Endodermal cell (in vitro differentiated cells): ENCODE measurements at regions not wholly inside any gene's neighbourhood (a gene's known extent, or its start where the extent isn't known, plus 50 kb on each side); places are given as distances from the start of the nearest gene placed in this dataset.

ENCODE experiments used
- DNase-seq: peaks from one replicate; pipeline ENCODE4 v3.0.0-alpha.2; 2017
- H3K27ac ChIP-seq: 2 replicates; pipeline ENCODE4 v1.5.1; 2013; ENCODE audit warnings: mild to moderate bottlenecking, low read depth, low read length, moderate library complexity
- H3K27me3 ChIP-seq: 2 replicates; pipeline ENCODE4 v1.6.1; 2013; ENCODE audit warnings: mild to moderate bottlenecking, low read length, moderate library complexity; ENCODE audit not compliant: insufficient read depth, control insufficient read depth, poor library complexity, severe bottlenecking
- H3K36me3 ChIP-seq: 2 replicates; pipeline ENCODE4 v1.7.0; 2013; ENCODE audit warnings: mild to moderate bottlenecking, low read length, moderate library complexity; ENCODE audit not compliant: control insufficient read depth, insufficient read depth
- H3K4me1 ChIP-seq: one replicate; pipeline ENCODE4 v1.7.0; 2013; ENCODE audit warnings: low read length; ENCODE audit not compliant: control insufficient read depth, insufficient read depth
- H3K4me3 ChIP-seq: 2 replicates; pipeline ENCODE4 v1.5.1; 2013; ENCODE audit warnings: mild to moderate bottlenecking, low read length, moderate library complexity
- H3K9ac ChIP-seq: 2 replicates; pipeline ENCODE4 v1.6.1; 2013; ENCODE audit warnings: mild to moderate bottlenecking, low read length, moderate library complexity; ENCODE audit not compliant: poor library complexity, severe bottlenecking; ENCODE audit errors: extremely low read depth
- H3K9me3 ChIP-seq: 2 replicates; pipeline ENCODE4 v1.6.1; 2013; ENCODE audit warnings: mild to moderate bottlenecking, low read length, moderate library complexity; ENCODE audit not compliant: control insufficient read depth
- H3K27ac Mint-ChIP-seq: 2 replicates; pipeline ENCODE4 v1.8.0; 2020; ENCODE audit warnings: mixed read lengths
- H3K27me3 Mint-ChIP-seq: 2 replicates; pipeline ENCODE4 v1.8.0; 2021; ENCODE audit warnings: mild to moderate bottlenecking, mixed read lengths; ENCODE audit not compliant: insufficient read depth
- H3K36me3 Mint-ChIP-seq: 2 replicates; pipeline ENCODE4 v1.8.0; 2020; ENCODE audit warnings: low read depth, mixed read lengths
- H3K4me1 Mint-ChIP-seq: 2 replicates; pipeline ENCODE4 v1.8.0; 2020; ENCODE audit warnings: mixed read lengths
- H3K4me3 Mint-ChIP-seq: 2 replicates; pipeline ENCODE4 v1.8.0; 2020; ENCODE audit warnings: mild to moderate bottlenecking, moderate library complexity, mixed read lengths
- H3K9me3 Mint-ChIP-seq: 2 replicates; pipeline ENCODE4 v1.8.0; 2020; ENCODE audit warnings: mild to moderate bottlenecking, mixed read lengths
- CTCF ChIP-seq: fragments of 200-600 bp; sonication (generic); conservative IDR thresholded peaks from 2 replicates; pipeline ENCODE4 v1.5.0; 2021; ENCODE audit warnings: antibody characterized with exemption, mild to moderate bottlenecking
- WGBS, 2 experiments: methylation state at CpG; one replicate each; pipeline versions ENCODE4 v1.1.5 to v1.1.7; 2013; ENCODE audit warnings: missing lambda C conversion rate in 2 of 2, mixed read lengths in 1 of 2; ENCODE audit not compliant: insufficient coverage in 1 of 2, insufficient read length in 1 of 2; 5-methylcytosine and 5-hydroxymethylcytosine counted together

- no peak overlapping the region for H3K27ac ChIP-seq
- no peak for DNase-seq
- Mint-ChIP-seq H3K4me3 (no peak overlapping the region), H3K9me3 (peaks cover 14% of the 10 kb centered on the region), H3K4me1 (peaks cover 4% of the 10 kb centered on the region), H3K27me3 (no peaks in the 10 kb centered on the region), H3K27ac (no peak overlapping the region), H3K36me3 (no peaks in the 10 kb centered on the region)
- H3K27me3 ChIP-seq: no peaks in the 10 kb centered on the region
- no peak overlapping the region for H3K4me3 ChIP-seq
- WGBS, 2 experiments: 83% methylated on average over 1 of the region's 1 CpG; no CpG with 5 or more reads in 1 of the 2 experiments
- H3K36me3 ChIP-seq: no peaks in the 10 kb centered on the region
- H3K4me1 ChIP-seq: no peaks in the 10 kb centered on the region
- no peak overlapping the region for H3K9ac ChIP-seq
- no peak for TF ChIP-seq CTCF
- H3K9me3 ChIP-seq: no peaks in the 10 kb centered on the region
Measured at GRCh38 chrX:150014525-150014924, 76.2 kb upstream of the EOLA2 start.

- DNase-seq: no peak
- Mint-ChIP-seq H3K9me3 (peaks cover 17% of the 10 kb centered on the region), H3K27me3 (no peaks in the 10 kb centered on the region), H3K4me3 (no peak overlapping the region), H3K4me1 (peaks cover 3% of the 10 kb centered on the region), H3K36me3 (peaks cover 3% of the 10 kb centered on the region), H3K27ac (no peak overlapping the region)
- H3K27ac ChIP-seq: no peak overlapping the region
- no peak for TF ChIP-seq CTCF
- H3K36me3 ChIP-seq: no peaks in the 10 kb centered on the region
- H3K9me3 ChIP-seq: no peaks in the 10 kb centered on the region
- H3K4me1 ChIP-seq: no peaks in the 10 kb centered on the region
- H3K9ac ChIP-seq: no peak overlapping the region
- H3K27me3 ChIP-seq: no peaks in the 10 kb centered on the region
- no CpG with 5 or more reads among the region's 1 CpG for WGBS, 2 experiments
- no peak overlapping the region for H3K4me3 ChIP-seq
Measured at GRCh38 chrX:150017868-150018267, 79.6 kb upstream of the EOLA2 start.

GRCh38 chrX:150018931-150019361, 80.7 kb upstream of the EOLA2 start:
- H3K27me3 Mint-ChIP-seq: no peaks in the 10 kb centered on the region
- H3K27me3 ChIP-seq: no peaks in the 10 kb centered on the region
- TF ChIP-seq CTCF: peak; percentile 13
- H3K9me3 ChIP-seq: no peaks in the 10 kb centered on the region
- no peak overlapping the region for H3K27ac ChIP-seq
- H3K4me3 ChIP-seq: no peak overlapping the region
- no peak for DNase-seq
- WGBS, 2 experiments: 90% methylated on average over 2 of the region's 2 CpGs; no CpG with 5 or more reads in 1 of the 2 experiments
- H3K4me3 Mint-ChIP-seq: no peak overlapping the region
- no peaks in the 10 kb centered on the region for H3K4me1 Mint-ChIP-seq
- H3K9me3 Mint-ChIP-seq: peaks cover 19% of the 10 kb centered on the region
- H3K27ac Mint-ChIP-seq: no peak overlapping the region
- H3K36me3 Mint-ChIP-seq: peaks cover 3% of the 10 kb centered on the region
- no peaks in the 10 kb centered on the region for H3K36me3 ChIP-seq
- no peak overlapping the region for H3K9ac ChIP-seq
- H3K4me1 ChIP-seq: no peaks in the 10 kb centered on the region
